ENCODE measurements at regions not wholly inside any gene's neighbourhood (a gene's known extent, or its start where the extent isn't known, plus 50 kb on each side); places are given as distances from the start of the nearest gene placed in this dataset.

DNA sequence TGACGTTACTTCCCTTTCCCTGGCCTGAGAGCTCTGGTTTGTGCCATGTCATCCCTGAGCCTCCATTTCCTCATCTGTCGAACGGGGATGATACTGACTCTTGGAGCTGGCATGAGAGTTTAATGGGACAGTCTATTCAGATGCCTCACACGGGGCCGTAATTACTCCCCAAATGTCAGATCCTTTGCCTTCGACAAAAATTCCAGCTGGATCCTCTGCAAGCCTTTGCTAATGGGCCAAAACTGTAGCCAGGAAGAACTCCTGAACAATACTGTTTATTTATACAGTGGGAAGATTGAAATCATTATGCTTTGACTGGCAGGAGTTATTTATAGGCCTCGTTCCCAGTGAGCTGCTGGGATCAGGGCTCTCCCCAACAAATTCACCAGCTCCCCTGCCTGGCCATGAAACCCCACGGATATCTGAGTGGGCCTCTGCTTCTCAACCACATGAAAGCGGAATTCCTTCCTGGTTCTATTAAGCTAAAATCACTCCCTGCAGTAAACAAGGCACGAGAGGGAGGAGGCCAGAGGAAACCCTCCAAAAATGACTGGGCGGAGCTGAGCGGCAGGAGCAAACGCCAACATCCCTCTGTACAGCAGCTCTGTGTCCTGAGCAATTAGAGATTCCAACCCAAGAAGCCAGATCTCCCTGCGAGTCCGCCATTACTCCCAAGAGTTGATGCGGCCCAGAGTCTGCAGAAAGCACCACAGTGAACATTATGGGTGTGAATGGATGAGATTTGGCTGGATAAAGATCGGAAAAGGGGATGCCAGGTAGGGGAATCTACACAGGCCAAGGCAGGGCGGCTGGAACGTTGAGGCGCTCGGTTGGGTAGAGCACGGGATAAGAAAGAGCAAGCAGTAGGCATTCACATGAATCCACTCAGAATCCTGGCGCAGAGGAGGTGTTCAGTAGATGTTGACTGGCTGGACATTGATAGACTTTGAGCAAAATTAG is 326.1 kb downstream of the BCL11B start:
- peaks cover 6% of the 10 kb centered on the region; the same call in 1 of the 2 replicates for H3K27me3 Mint-ChIP-seq (ENCODE audit: insufficient read depth)
- peaks cover 26% of the 10 kb centered on the region for H3K9me3 Mint-ChIP-seq
- TF ChIP-seq, protein P1, sequence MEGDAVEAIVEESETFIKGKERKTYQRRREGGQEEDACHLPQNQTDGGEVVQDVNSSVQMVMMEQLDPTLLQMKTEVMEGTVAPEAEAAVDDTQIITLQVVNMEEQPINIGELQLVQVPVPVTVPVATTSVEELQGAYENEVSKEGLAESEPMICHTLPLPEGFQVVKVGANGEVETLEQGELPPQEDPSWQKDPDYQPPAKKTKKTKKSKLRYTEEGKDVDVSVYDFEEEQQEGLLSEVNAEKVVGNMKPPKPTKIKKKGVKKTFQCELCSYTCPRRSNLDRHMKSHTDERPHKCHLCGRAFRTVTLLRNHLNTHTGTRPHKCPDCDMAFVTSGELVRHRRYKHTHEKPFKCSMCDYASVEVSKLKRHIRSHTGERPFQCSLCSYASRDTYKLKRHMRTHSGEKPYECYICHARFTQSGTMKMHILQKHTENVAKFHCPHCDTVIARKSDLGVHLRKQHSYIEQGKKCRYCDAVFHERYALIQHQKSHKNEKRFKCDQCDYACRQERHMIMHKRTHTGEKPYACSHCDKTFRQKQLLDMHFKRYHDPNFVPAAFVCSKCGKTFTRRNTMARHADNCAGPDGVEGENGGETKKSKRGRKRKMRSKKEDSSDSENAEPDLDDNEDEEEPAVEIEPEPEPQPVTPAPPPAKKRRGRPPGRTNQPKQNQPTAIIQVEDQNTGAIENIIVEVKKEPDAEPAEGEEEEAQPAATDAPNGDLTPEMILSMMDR (IDR thresholded peaks at IDR 0.05), result no peak
- H3K4me3 Mint-ChIP-seq, result no peak overlapping the region
- DNase-seq, result no peak
- no peaks in the 10 kb centered on the region for H3K4me1 Mint-ChIP-seq (ENCODE audit: low read depth)
- no peaks in the 10 kb centered on the region; the same call in 1 of the 2 replicates for H3K36me3 Mint-ChIP-seq (ENCODE audit: low read depth)
- H3K27ac Mint-ChIP-seq, result no peak overlapping the region

DNA sequence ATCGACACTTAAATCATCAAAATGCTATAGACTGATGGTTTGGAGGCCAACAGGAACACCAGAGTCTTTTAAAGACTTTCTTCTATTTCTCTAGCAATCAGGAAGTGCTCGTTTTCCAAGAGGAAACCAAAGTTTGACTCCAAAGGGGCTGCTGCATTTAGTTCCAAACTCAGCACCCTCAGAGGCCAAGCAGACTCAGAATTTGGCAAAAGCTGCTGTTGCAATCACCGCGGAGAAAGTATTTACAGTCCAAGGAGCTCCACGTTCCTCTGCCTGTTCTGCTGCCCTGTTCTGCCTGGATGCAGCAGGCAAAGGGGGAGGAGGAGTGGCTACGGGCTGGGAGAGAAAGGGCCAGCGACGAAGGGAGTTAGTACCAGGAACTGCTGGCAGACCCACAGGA is 325.1 kb downstream of the BCL11B start:
- H3K27ac Mint-ChIP-seq, result no peak overlapping the region
- TF ChIP-seq, protein P1 (IDR thresholded peaks at IDR 0.05), result no peak
- DNase-seq, result no peak

GRCh38 chr14:98947911-98948595 is 323.9 kb downstream of the BCL11B start:
- DNase-seq, result no peak
- Mint-ChIP-seq H3K36me3 (ENCODE audit: low read depth) (no peaks in the 10 kb centered on the region; the same call in 1 of the 2 replicates), H3K4me3 (no peak overlapping the region), H3K9me3 (peaks cover 26% of the 10 kb centered on the region), H3K27ac (no peak overlapping the region), H3K4me1 (ENCODE audit: low read depth) (peaks cover 6% of the 10 kb centered on the region; the same call in 1 of the 2 replicates), H3K27me3 (ENCODE audit: insufficient read depth) (peaks cover 6% of the 10 kb centered on the region; the same call in 1 of the 2 replicates)
- TF ChIP-seq, protein P1 (IDR thresholded peaks at IDR 0.05), result no peak

More for the DNA sequence above, 325.1 kb downstream of the BCL11B start:
- peaks cover 6% of the 10 kb centered on the region; the same call in 1 of the 2 replicates for H3K27me3 Mint-ChIP-seq (ENCODE audit: insufficient read depth)
- H3K4me1 Mint-ChIP-seq (ENCODE audit: low read depth), result no peaks in the 10 kb centered on the region
- H3K4me3 Mint-ChIP-seq, result no peak overlapping the region
- H3K36me3 Mint-ChIP-seq (ENCODE audit: low read depth), result no peaks in the 10 kb centered on the region; the same call in 1 of the 2 replicates
- H3K9me3 Mint-ChIP-seq, result peaks cover 26% of the 10 kb centered on the region

- no peak for DNase-seq
- H3K27me3 Mint-ChIP-seq (ENCODE audit: insufficient read depth), result peaks cover 6% of the 10 kb centered on the region; the same call in 1 of the 2 replicates
Observed at GRCh38 chr14:98949051-98949450, 322.9 kb downstream of the BCL11B start.

More at GRCh38 chr14:98949051-98949450, 322.9 kb downstream of the BCL11B start:
- Mint-ChIP-seq H3K27ac (no peak overlapping the region), H3K4me1 (ENCODE audit: low read depth) (peaks cover 7% of the 10 kb centered on the region; the same call in 1 of the 2 replicates), H3K9me3 (peaks cover 22% of the 10 kb centered on the region), H3K36me3 (ENCODE audit: low read depth) (no peaks in the 10 kb centered on the region; the same call in 1 of the 2 replicates), H3K4me3 (no peak overlapping the region)
- TF ChIP-seq, protein P1 (IDR thresholded peaks at IDR 0.05), result no peak
